SK-N-SH (cell line): ENCODE measurements at regions not wholly inside any gene's neighbourhood (a gene's known extent, or its start where the extent isn't known, plus 50 kb on each side); places are given as distances from the start of the nearest gene placed in this dataset.
A peak's percentile ranks its signal among the peaks of the same experiment; 100 is the strongest.

Experiments
- CTCF ChIA-PET: fragments of 300-600, 350-600 bp; formaldehyde crosslinking; extraction: SDS; loops from one replicate; lab custom pipeline; 2021; lab: Yijun Ruan, JAX
- POLR2A ChIA-PET: fragments of 350-600 bp; sonication (Branson Sonifier 250); formaldehyde crosslinking; extraction: SDS; loops from one replicate; lab custom pipeline; 2020; ENCODE audit warnings: antibody characterized with exemption, inconsistent platforms; lab: Yijun Ruan, JAX
- DNase-seq: peaks from one replicate; pipeline ENCODE4 v3.0.0; 2012
- H2AFZ ChIP-seq: fragments of 200-600 bp; sonication (generic); 2 replicates; pipeline ENCODE4 v1.8.1; 2016; ENCODE audit warnings: antibody characterized with exemption, mild to moderate bottlenecking, low read depth
- H3F3A ChIP-seq: fragments of 200-600 bp; sonication (generic); replicated peaks from 2 replicates; pipeline ENCODE3; 2016; ENCODE audit warnings: antibody characterized with exemption, mild to moderate bottlenecking; ENCODE audit not compliant: insufficient read depth
- H3K27ac ChIP-seq, 2 experiments: fragments of 200-500 bp in 1 of 2; fragments of 200-600 bp in 1 of 2; sonication (Bioruptor generic) in 1 of 2; sonication (generic), shearing (Covaris generic) in 1 of 2; 2 replicates each; pipeline versions ENCODE4 v1.5.1 to v1.6.1; 2014 to 2016; ENCODE audit warnings: low read depth in 2 of 2, inconsistent platforms in 1 of 2, low read length in 1 of 2, mild to moderate bottlenecking in 1 of 2, mixed read lengths in 1 of 2
- H3K27me3 ChIP-seq: fragments of 200-600 bp; sonication (generic), shearing (Covaris generic); 2 replicates; pipeline ENCODE4 v1.6.1; 2016; ENCODE audit warnings: mixed run types; ENCODE audit not compliant: insufficient read depth
- H3K36me3 ChIP-seq, 2 experiments: fragments of 200-500 bp in 1 of 2; fragments of 200-600 bp in 1 of 2; sonication (Bioruptor generic) in 1 of 2; sonication (generic) in 1 of 2; replicated peaks in 1 of 2; 2 replicates each; pipeline versions ENCODE3 to v1.5.1; 2014 to 2016; ENCODE audit warnings: low read length in 1 of 2, mild to moderate bottlenecking in 1 of 2; ENCODE audit not compliant: insufficient read depth in 2 of 2, control insufficient read depth in 1 of 2
- H3K4me1 ChIP-seq, 2 experiments: fragments of 200-500 bp in 1 of 2; fragments of 200-600 bp in 1 of 2; sonication (Bioruptor generic) in 1 of 2; sonication (generic), shearing (Covaris generic) in 1 of 2; 2 replicates each; pipeline versions ENCODE4 v1.5.1 to v1.6.1; 2014 to 2016; ENCODE audit warnings: low read depth in 1 of 2, low read length in 1 of 2, mixed run types in 1 of 2; ENCODE audit not compliant: insufficient read depth in 2 of 2, control insufficient read depth in 1 of 2
- H3K4me2 ChIP-seq: fragments of 200-600 bp; sonication (generic), shearing (Covaris generic); 2 replicates; pipeline ENCODE4 v1.6.1; 2017; ENCODE audit warnings: mixed run types
- H3K4me3 ChIP-seq, 2 experiments: fragments of 200-500 bp in 1 of 2; fragments of 200-600 bp in 1 of 2; sonication (Bioruptor generic) in 1 of 2; sonication (generic), shearing (Covaris generic) in 1 of 2; 2 replicates each; pipeline versions ENCODE4 v1.5.1 to v1.8.1; 2014 to 2016; ENCODE audit warnings: low read depth in 2 of 2, inconsistent platforms in 1 of 2, low read length in 1 of 2, mild to moderate bottlenecking in 1 of 2, mixed read lengths in 1 of 2, moderate library complexity in 1 of 2
- H3K79me2 ChIP-seq: fragments of 200-600 bp; sonication (generic); 2 replicates; pipeline ENCODE4 v1.8.1; 2017; ENCODE audit warnings: mild to moderate bottlenecking; ENCODE audit not compliant: insufficient read depth
- H3K9ac ChIP-seq: fragments of 200-600 bp; sonication (generic); 2 replicates; pipeline ENCODE4 v1.6.1; 2017; ENCODE audit warnings: mixed run types
- H3K9me2 ChIP-seq: fragments of 200-600 bp; sonication (generic); 2 replicates; pipeline ENCODE4 v1.6.1; 2017; ENCODE audit warnings: mixed run types
- H3K9me3 ChIP-seq: fragments of 200-600 bp; sonication (generic); 2 replicates; pipeline ENCODE4 v1.6.1; 2017; ENCODE audit warnings: mixed run types, mild to moderate bottlenecking, moderate library complexity
- H4K20me1 ChIP-seq: fragments of 200-600 bp; sonication (generic); 2 replicates; pipeline ENCODE4 v1.6.1; 2017; ENCODE audit warnings: mild to moderate bottlenecking, mixed run types; ENCODE audit not compliant: insufficient read depth
- CHD2 ChIP-seq: fragments of 150-350 bp; IDR thresholded peaks from 2 replicates; pipeline ENCODE4 v1.6.1; 2018; ENCODE audit warnings: low read length; ENCODE audit not compliant: partially characterized antibody
- ELF1 ChIP-seq: IDR thresholded peaks from 2 replicates; pipeline ENCODE4 v1.4.0; 2012
- FOSL2 ChIP-seq: IDR thresholded peaks from 2 replicates; pipeline ENCODE4 v1.4.0; 2012; ENCODE audit warnings: low read depth, mild to moderate bottlenecking, moderate library complexity, borderline replicate concordance
- FOXJ3 ChIP-seq: sonication (generic); formaldehyde crosslinking; IDR thresholded peaks from 2 replicates; pipeline ENCODE4 v1.5.1; 2020; ENCODE audit warnings: mild to moderate bottlenecking, missing genetic modification reagents
- GABPA ChIP-seq: IDR thresholded peaks from 2 replicates; pipeline ENCODE4 v1.4.0; 2012; ENCODE audit warnings: low read depth, mild to moderate bottlenecking
- IRF3 ChIP-seq: fragments of 150-350 bp; IDR thresholded peaks from 2 replicates; pipeline ENCODE4 v1.6.1; 2016; ENCODE audit warnings: mild to moderate bottlenecking, low read depth, low read length
- JUND ChIP-seq: IDR thresholded peaks from 2 replicates; pipeline ENCODE4 v1.4.0; 2012
- MAX ChIP-seq: IDR thresholded peaks from 2 replicates; pipeline ENCODE4 v1.4.0; 2012; ENCODE audit warnings: low read depth
- MEF2A ChIP-seq: IDR thresholded peaks from 2 replicates; pipeline ENCODE4 v1.4.0; 2012; ENCODE audit warnings: low read depth, borderline replicate concordance
- MXI1 ChIP-seq: IDR thresholded peaks from 2 replicates; pipeline ENCODE4 v1.6.1; 2012; ENCODE audit warnings: mild to moderate bottlenecking, low read depth, low read length, improper control_type of control experiment
- POLR2AphosphoS5 ChIP-seq: IDR thresholded peaks from 2 replicates; pipeline ENCODE4 v1.6.1; 2012; ENCODE audit warnings: low read depth, low read length
- RCOR1 ChIP-seq: fragments of 150-350 bp; IDR thresholded peaks from 2 replicates; pipeline ENCODE4 v1.6.1; 2017; ENCODE audit warnings: antibody characterized with exemption, low read length
- YY1 ChIP-seq: IDR thresholded peaks from 2 replicates; pipeline ENCODE4 v1.4.0; 2012; ENCODE audit warnings: low read depth, mild to moderate bottlenecking
- TF ChIP-seq, protein P1 (sequence below): IDR thresholded peaks from 2 replicates; pipeline ENCODE4 v1.6.1; 2012; ENCODE audit warnings: mild to moderate bottlenecking, low read depth, low read length, moderate library complexity

DNA sequence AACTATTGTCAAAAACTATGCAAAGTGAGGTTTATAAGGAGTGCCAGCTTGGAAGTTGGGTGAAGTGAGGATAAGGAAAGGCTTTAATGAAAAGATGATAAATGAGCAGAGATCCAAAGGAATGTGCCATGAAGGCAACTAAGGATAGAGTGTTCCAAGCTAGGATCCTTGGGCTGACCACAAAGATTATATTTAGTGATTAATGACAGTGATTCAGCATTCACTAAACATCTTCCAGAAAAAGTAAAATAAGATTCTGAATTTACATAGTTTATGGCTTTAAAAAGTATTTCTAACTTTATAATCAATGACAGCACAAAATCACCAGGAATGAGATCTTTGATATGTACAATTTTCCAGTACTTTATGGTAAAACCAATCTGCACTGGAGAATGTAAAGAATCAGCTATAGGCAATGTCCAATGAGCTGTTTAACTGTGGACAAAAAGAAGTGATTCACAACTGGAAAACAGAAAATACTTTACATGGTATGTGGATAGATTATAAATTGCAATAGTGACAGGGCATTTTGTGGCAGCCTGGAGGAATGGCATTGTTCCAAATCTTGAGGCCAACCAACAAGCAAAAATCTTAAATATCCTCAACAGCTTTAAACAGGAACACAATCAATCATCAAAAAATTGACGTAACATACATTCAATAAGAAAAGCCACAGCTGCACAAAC, 91.2 kb upstream of the KCTD3 start (continued):
- TF ChIP-seq, protein P1, sequence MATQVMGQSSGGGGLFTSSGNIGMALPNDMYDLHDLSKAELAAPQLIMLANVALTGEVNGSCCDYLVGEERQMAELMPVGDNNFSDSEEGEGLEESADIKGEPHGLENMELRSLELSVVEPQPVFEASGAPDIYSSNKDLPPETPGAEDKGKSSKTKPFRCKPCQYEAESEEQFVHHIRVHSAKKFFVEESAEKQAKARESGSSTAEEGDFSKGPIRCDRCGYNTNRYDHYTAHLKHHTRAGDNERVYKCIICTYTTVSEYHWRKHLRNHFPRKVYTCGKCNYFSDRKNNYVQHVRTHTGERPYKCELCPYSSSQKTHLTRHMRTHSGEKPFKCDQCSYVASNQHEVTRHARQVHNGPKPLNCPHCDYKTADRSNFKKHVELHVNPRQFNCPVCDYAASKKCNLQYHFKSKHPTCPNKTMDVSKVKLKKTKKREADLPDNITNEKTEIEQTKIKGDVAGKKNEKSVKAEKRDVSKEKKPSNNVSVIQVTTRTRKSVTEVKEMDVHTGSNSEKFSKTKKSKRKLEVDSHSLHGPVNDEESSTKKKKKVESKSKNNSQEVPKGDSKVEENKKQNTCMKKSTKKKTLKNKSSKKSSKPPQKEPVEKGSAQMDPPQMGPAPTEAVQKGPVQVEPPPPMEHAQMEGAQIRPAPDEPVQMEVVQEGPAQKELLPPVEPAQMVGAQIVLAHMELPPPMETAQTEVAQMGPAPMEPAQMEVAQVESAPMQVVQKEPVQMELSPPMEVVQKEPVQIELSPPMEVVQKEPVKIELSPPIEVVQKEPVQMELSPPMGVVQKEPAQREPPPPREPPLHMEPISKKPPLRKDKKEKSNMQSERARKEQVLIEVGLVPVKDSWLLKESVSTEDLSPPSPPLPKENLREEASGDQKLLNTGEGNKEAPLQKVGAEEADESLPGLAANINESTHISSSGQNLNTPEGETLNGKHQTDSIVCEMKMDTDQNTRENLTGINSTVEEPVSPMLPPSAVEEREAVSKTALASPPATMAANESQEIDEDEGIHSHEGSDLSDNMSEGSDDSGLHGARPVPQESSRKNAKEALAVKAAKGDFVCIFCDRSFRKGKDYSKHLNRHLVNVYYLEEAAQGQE, result no peak
- peak; percentile 34; the same call in 1 of the 2 replicates for TF ChIP-seq POLR2AphosphoS5
- TF ChIP-seq MXI1, result no peak
- TF ChIP-seq JUND, result peak; percentile 84
- TF ChIP-seq GABPA, result no peak
- no peak for TF ChIP-seq ELF1
- no peak for TF ChIP-seq MAX
- TF ChIP-seq, all 33 proteins: peak for 12

DNA sequence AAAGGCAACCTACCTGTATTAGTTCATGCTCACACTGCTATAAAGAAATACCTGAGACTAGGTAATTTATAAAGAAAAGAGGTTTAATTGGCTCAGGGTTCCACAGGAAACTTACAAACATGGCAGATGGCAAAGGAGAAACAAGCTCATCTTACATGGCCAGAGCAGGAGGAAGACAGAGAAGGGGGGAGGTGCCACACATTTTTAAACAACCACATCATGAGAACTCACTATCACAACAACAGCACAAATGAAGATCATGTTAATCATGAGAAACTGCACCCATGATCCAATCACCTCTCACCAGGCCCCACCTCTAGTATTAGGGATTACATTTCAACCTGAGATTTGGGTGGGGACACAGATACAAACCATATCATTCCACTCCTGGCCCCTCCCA, 90.6 kb upstream of the KCTD3 start:
- Histone ChIP-seq H3K4me1 (peaks cover 0 to 2% of the 10 kb centered on the region in 2 experiments; a peak in 2 of 4 replicates), H3K36me3 (no peaks in the 10 kb centered on the region), H3K9me3 (no peaks in the 10 kb centered on the region), H4K20me1 (no peaks in the 10 kb centered on the region), H3K79me2 (no peaks in the 10 kb centered on the region), H3K4me2 (0 out of 2 replicates have a peak overlapping the region, but pooled peaks have one; percentile 4), H3K9ac (no peak overlapping the region), H3K27me3 (no peaks in the 10 kb centered on the region), H3F3A (peaks cover 9% of the 10 kb centered on the region), H3K4me3 (no peak overlapping the region), H3K27ac (peak overlapping the region in 1 of 2 experiments; percentile 61; a peak in 2 of 4 replicates), H2AFZ (no peak overlapping the region), H3K9me2 (no peaks in the 10 kb centered on the region)
- CTCF ChIA-PET, result no interaction called here
- POLR2A ChIA-PET, result no interaction called here
- TF ChIP-seq IRF3 (no peak), CHD2 (no peak), ELF1 (no peak), MAX (no peak), FOSL2 (no peak), RCOR1 (no peak), MEF2A (no peak), GABPA (no peak), YY1 (no peak), FOXJ3 (CRISPR knock-in tag) (no peak), POLR2AphosphoS5 (no peak)
- DNase-seq, result no peak
